ENCODE measurements at regions not wholly inside any gene's neighbourhood (a gene's known extent, or its start where the extent isn't known, plus 50 kb on each side); places are given as distances from the start of the nearest gene placed in this dataset.
"Not testable (repeated sequence)": the region's sequence is repeated elsewhere in the genome, so short reads cannot be mapped to it uniquely, and the experiment has no call there.

GRCh38 chr10:21039721-21040120 is 142.6 kb upstream of the NEBL start:
- Histone ChIP-seq H3K4me3 (ENCODE audit: low read length in 2 of 2) (no peak overlapping the region), H3K27ac (ENCODE audit: low read depth in 2 of 2, low read length in 2 of 2) (no peak overlapping the region), H3K4me1 (ENCODE audit: control insufficient read depth in 2 of 2, insufficient read depth in 2 of 2, low read length in 2 of 2) (no peaks in the 10 kb centered on the region), H3K9ac (ENCODE audit: low read depth in 1 of 2, low read length in 2 of 2) (no peak overlapping the region), H3K36me3 (ENCODE audit: control insufficient read depth in 2 of 2, insufficient read depth in 2 of 2, low read length in 2 of 2) (no peaks in the 10 kb centered on the region), H3K9me3 (ENCODE audit: control insufficient read depth in 2 of 2, low read length in 2 of 2) (no peaks in the 10 kb centered on the region), H3K27me3 (ENCODE audit: control insufficient read depth in 2 of 2, insufficient read depth in 2 of 2, low read length in 2 of 2) (no peaks in the 10 kb centered on the region)

DNA sequence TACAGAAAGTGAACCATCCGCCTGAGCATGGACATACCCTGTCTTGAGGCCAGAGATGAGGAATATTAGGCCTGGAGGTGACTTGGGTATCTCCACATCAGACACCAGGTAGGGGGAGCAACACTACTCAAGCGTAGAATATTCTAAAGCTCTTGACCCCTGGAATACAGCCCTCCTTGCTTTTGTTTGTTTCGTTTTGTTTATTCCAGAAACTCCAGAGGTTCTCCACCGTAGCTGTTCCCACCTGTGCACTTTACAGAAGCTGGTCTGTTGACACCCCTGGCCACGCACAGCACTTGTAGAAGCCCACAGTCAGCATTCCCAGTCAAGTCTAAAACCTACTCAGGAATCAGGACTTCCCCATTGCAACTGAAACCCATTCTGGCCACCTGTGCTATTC is 139.6 kb upstream of the NEBL start:
- Histone ChIP-seq H3K36me3 (ENCODE audit: control insufficient read depth in 2 of 2, insufficient read depth in 2 of 2, low read length in 2 of 2) (no peaks in the 10 kb centered on the region), H3K9me3 (ENCODE audit: control insufficient read depth in 2 of 2, low read length in 2 of 2) (no peaks in the 10 kb centered on the region), H3K27me3 (ENCODE audit: control insufficient read depth in 2 of 2, insufficient read depth in 2 of 2, low read length in 2 of 2) (no peaks in the 10 kb centered on the region), H3K4me1 (ENCODE audit: control insufficient read depth in 2 of 2, insufficient read depth in 2 of 2, low read length in 2 of 2) (no peaks in the 10 kb centered on the region), H3K4me3 (ENCODE audit: low read length in 2 of 2) (no peak overlapping the region), H3K27ac (ENCODE audit: low read depth in 2 of 2, low read length in 2 of 2) (no peak overlapping the region), H3K9ac (ENCODE audit: low read depth in 1 of 2, low read length in 2 of 2) (no peak overlapping the region)

DNA sequence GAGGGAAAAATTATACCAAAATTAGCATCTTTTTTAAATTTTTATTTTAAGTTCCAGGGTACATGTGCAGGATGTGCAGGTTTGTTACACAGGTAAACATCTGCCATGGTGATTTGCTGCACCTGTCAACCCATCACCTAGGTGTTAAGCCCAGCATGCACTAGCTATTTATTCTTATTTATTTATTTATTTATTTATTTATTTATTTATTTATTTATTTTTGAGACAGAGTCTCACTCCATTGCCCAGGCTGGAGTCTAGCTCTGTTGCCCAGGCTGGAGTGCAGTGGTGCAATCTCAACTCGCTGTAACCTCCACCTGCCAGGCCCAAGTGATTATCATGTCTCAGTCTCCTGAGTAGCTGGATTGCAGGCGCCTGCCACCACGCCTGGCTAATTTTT is 137.7 kb upstream of the NEBL start:
- H3K4me1 ChIP-seq (ENCODE audit: control insufficient read depth in 2 of 2, insufficient read depth in 2 of 2, low read length in 2 of 2); H3K27ac ChIP-seq (ENCODE audit: low read depth in 2 of 2, low read length in 2 of 2); H3K27me3 ChIP-seq (ENCODE audit: control insufficient read depth in 2 of 2, insufficient read depth in 2 of 2, low read length in 2 of 2); H3K36me3 ChIP-seq (ENCODE audit: control insufficient read depth in 2 of 2, insufficient read depth in 2 of 2, low read length in 2 of 2); H3K9me3 ChIP-seq (ENCODE audit: control insufficient read depth in 2 of 2, low read length in 2 of 2); H3K9ac ChIP-seq (ENCODE audit: low read depth in 1 of 2, low read length in 2 of 2); H3K4me3 ChIP-seq (ENCODE audit: low read length in 2 of 2): not testable (repeated sequence)

GRCh38 chr10:21034241-21034640 is 137.1 kb upstream of the NEBL start:
- no peaks in the 10 kb centered on the region for H3K27me3 ChIP-seq (ENCODE audit: control insufficient read depth in 2 of 2, insufficient read depth in 2 of 2, low read length in 2 of 2)
- no peaks in the 10 kb centered on the region for H3K4me1 ChIP-seq (ENCODE audit: control insufficient read depth in 2 of 2, insufficient read depth in 2 of 2, low read length in 2 of 2)
- H3K9me3 ChIP-seq (ENCODE audit: control insufficient read depth in 2 of 2, low read length in 2 of 2), result no peaks in the 10 kb centered on the region
- no peaks in the 10 kb centered on the region for H3K36me3 ChIP-seq (ENCODE audit: control insufficient read depth in 2 of 2, insufficient read depth in 2 of 2, low read length in 2 of 2)
- H3K4me3 ChIP-seq (ENCODE audit: low read length in 2 of 2), result no peak overlapping the region
- H3K27ac ChIP-seq (ENCODE audit: low read depth in 2 of 2, low read length in 2 of 2), result no peak overlapping the region
- no peak overlapping the region for H3K9ac ChIP-seq (ENCODE audit: low read depth in 1 of 2, low read length in 2 of 2)

DNA sequence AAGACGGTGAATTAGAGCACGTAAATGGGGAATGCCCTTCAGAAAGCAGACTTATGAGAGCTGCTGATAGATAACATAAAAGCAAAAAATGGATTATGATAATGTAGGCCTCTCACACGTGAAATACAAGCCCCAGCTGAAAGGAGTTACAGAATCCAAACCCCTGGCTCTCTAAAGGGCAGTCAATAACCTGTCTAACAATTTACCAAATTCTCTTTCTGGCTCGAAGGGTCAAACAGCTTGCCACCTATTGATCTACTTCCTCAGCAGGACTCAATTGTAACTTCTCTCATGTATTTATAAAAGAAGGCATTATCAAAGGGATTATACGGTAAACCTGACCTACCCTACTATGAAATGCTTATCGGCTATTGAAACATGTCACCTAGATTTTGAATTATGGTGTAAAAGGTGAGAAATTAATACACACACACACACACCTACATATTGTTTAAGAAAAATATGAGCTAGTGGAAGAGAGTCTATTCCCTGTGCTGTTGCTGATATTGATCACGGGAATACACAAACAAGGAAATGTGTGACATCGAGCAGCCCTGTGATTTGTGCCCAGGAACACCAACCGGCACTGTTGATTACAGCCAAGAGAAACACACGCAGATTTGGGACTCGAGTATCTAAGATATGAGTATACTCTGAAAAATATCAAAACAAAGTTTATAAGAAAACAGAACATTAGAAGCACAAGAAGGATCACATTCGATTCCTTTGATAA is 135.6 kb upstream of the NEBL start:
- Histone ChIP-seq H3K9ac (ENCODE audit: low read depth in 1 of 2, low read length in 2 of 2) (no peak overlapping the region), H3K27ac (ENCODE audit: low read depth in 2 of 2, low read length in 2 of 2) (no peak overlapping the region), H3K4me3 (ENCODE audit: low read length in 2 of 2) (no peak overlapping the region), H3K27me3 (ENCODE audit: control insufficient read depth in 2 of 2, insufficient read depth in 2 of 2, low read length in 2 of 2) (no peaks in the 10 kb centered on the region), H3K36me3 (ENCODE audit: control insufficient read depth in 2 of 2, insufficient read depth in 2 of 2, low read length in 2 of 2) (no peaks in the 10 kb centered on the region), H3K9me3 (ENCODE audit: control insufficient read depth in 2 of 2, low read length in 2 of 2) (no peaks in the 10 kb centered on the region), H3K4me1 (ENCODE audit: control insufficient read depth in 2 of 2, insufficient read depth in 2 of 2, low read length in 2 of 2) (no peaks in the 10 kb centered on the region)

- no peaks in the 10 kb centered on the region for H3K36me3 ChIP-seq (ENCODE audit: control insufficient read depth in 2 of 2, insufficient read depth in 2 of 2, low read length in 2 of 2)
- H3K27me3 ChIP-seq (ENCODE audit: control insufficient read depth in 2 of 2, insufficient read depth in 2 of 2, low read length in 2 of 2), result no peaks in the 10 kb centered on the region
- no peak overlapping the region for H3K27ac ChIP-seq (ENCODE audit: low read depth in 2 of 2, low read length in 2 of 2)
Observed at GRCh38 chr10:21031232-21031795, 134.2 kb upstream of the NEBL start.

DNA sequence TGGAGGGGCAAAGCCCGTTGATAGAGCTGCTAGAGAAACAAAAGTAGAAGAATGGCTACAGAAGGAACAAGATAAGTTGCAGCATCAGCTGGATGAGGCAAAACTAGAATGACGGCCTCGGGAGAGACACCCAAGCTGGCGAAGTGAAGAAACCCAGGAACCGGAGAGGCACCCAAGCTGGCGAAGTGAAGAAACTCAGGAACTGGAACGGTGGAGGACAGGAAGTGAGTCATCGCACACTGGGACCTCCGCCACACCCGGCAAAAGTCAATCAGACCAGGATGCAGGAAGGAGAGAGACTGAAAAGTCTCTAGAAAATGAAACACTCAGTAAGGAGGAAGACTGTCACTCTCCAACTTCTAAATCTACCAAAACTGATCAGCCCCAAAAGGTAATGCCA is 133.0 kb upstream of the NEBL start:
- no peaks in the 10 kb centered on the region for H3K4me1 ChIP-seq (ENCODE audit: control insufficient read depth in 2 of 2, insufficient read depth in 2 of 2, low read length in 2 of 2)
- H3K4me3 ChIP-seq (ENCODE audit: low read length in 2 of 2), result no peak overlapping the region
- no peak overlapping the region for H3K9ac ChIP-seq (ENCODE audit: low read depth in 1 of 2, low read length in 2 of 2)
- no peaks in the 10 kb centered on the region for H3K9me3 ChIP-seq (ENCODE audit: control insufficient read depth in 2 of 2, low read length in 2 of 2)
- H3K27ac ChIP-seq (ENCODE audit: low read depth in 2 of 2, low read length in 2 of 2), result no peak overlapping the region
- no peaks in the 10 kb centered on the region for H3K36me3 ChIP-seq (ENCODE audit: control insufficient read depth in 2 of 2, insufficient read depth in 2 of 2, low read length in 2 of 2)
- H3K27me3 ChIP-seq (ENCODE audit: control insufficient read depth in 2 of 2, insufficient read depth in 2 of 2, low read length in 2 of 2), result no peaks in the 10 kb centered on the region

More at GRCh38 chr10:21031232-21031795, 134.2 kb upstream of the NEBL start:
- Histone ChIP-seq H3K4me1 (ENCODE audit: control insufficient read depth in 2 of 2, insufficient read depth in 2 of 2, low read length in 2 of 2) (no peaks in the 10 kb centered on the region), H3K9ac (ENCODE audit: low read depth in 1 of 2, low read length in 2 of 2) (no peak overlapping the region), H3K4me3 (ENCODE audit: low read length in 2 of 2) (no peak overlapping the region), H3K9me3 (ENCODE audit: control insufficient read depth in 2 of 2, low read length in 2 of 2) (no peaks in the 10 kb centered on the region)

DNA sequence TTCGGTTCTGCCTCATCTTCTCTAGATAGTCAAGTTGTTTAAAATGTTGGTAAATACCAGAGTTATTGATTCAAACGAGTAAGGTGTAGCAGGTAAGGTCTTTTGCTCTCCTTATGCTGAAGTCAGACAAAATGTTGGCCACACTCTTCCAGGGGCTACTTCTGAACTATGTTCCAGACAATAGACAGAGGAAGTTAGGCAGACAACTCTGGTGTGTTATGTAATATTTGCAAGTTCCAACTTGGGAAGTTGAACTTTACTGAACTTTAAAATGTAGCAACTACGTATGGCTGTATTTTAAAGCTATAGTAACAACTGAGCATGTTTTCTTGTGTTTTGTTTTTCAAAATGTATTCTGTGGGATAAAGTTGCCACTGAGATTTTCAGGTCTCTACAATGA is 125.7 kb upstream of the NEBL start:
- H3K9me3 ChIP-seq (ENCODE audit: control insufficient read depth in 2 of 2, low read length in 2 of 2), result no peaks in the 10 kb centered on the region
- H3K27ac ChIP-seq (ENCODE audit: low read depth in 2 of 2, low read length in 2 of 2), result no peak overlapping the region
- H3K9ac ChIP-seq (ENCODE audit: low read depth in 1 of 2, low read length in 2 of 2), result no peak overlapping the region
- H3K4me1 ChIP-seq (ENCODE audit: control insufficient read depth in 2 of 2, insufficient read depth in 2 of 2, low read length in 2 of 2), result no peaks in the 10 kb centered on the region
- no peaks in the 10 kb centered on the region for H3K36me3 ChIP-seq (ENCODE audit: control insufficient read depth in 2 of 2, insufficient read depth in 2 of 2, low read length in 2 of 2)
- no peak overlapping the region for H3K4me3 ChIP-seq (ENCODE audit: low read length in 2 of 2)
- no peaks in the 10 kb centered on the region for H3K27me3 ChIP-seq (ENCODE audit: control insufficient read depth in 2 of 2, insufficient read depth in 2 of 2, low read length in 2 of 2)

- H3K4me1 ChIP-seq (ENCODE audit: control insufficient read depth in 2 of 2, insufficient read depth in 2 of 2, low read length in 2 of 2), result no peaks in the 10 kb centered on the region
- H3K27ac ChIP-seq (ENCODE audit: low read depth in 2 of 2, low read length in 2 of 2), result no peak overlapping the region
- no peaks in the 10 kb centered on the region for H3K36me3 ChIP-seq (ENCODE audit: control insufficient read depth in 2 of 2, insufficient read depth in 2 of 2, low read length in 2 of 2)
- no peaks in the 10 kb centered on the region for H3K9me3 ChIP-seq (ENCODE audit: control insufficient read depth in 2 of 2, low read length in 2 of 2)
- no peak overlapping the region for H3K4me3 ChIP-seq (ENCODE audit: low read length in 2 of 2)
- no peak overlapping the region for H3K9ac ChIP-seq (ENCODE audit: low read depth in 1 of 2, low read length in 2 of 2)
- no peaks in the 10 kb centered on the region for H3K27me3 ChIP-seq (ENCODE audit: control insufficient read depth in 2 of 2, insufficient read depth in 2 of 2, low read length in 2 of 2)
Observed at GRCh38 chr10:21021843-21022594, 124.9 kb upstream of the NEBL start.

GRCh38 chr10:21021231-21021630 is 124.1 kb upstream of the NEBL start:
- Histone ChIP-seq H3K4me1 (ENCODE audit: control insufficient read depth in 2 of 2, insufficient read depth in 2 of 2, low read length in 2 of 2) (no peaks in the 10 kb centered on the region), H3K4me3 (ENCODE audit: low read length in 2 of 2) (no peak overlapping the region), H3K36me3 (ENCODE audit: control insufficient read depth in 2 of 2, insufficient read depth in 2 of 2, low read length in 2 of 2) (no peaks in the 10 kb centered on the region), H3K9ac (ENCODE audit: low read depth in 1 of 2, low read length in 2 of 2) (no peak overlapping the region), H3K27me3 (ENCODE audit: control insufficient read depth in 2 of 2, insufficient read depth in 2 of 2, low read length in 2 of 2) (no peaks in the 10 kb centered on the region), H3K27ac (ENCODE audit: low read depth in 2 of 2, low read length in 2 of 2) (no peak overlapping the region), H3K9me3 (ENCODE audit: control insufficient read depth in 2 of 2, low read length in 2 of 2) (no peaks in the 10 kb centered on the region)

All from mucosa of rectum (tissue), 2 donors.